Upper lobe of left lung (tissue), 4 donors: ENCODE measurements at regions not wholly inside any gene's neighbourhood (a gene's known extent, or its start where the extent isn't known, plus 50 kb on each side); places are given as distances from the start of the nearest gene placed in this dataset.

Experiments used
- CTCF ChIP-seq, 6 experiments: fragments of 450-650 bp in 4 of 6; fragments of 200-600 bp in 2 of 6; sonication (generic) in 2 of 6; IDR thresholded peaks; one replicate each; pipeline ENCODE4 v1.5.1; 2016 to 2019; ENCODE audit warnings: antibody characterized with exemption in 6 of 6
- EP300 ChIP-seq, 4 donors: sonication (generic); formaldehyde crosslinking; IDR thresholded peaks; one replicate each; pipeline ENCODE4 v1.5.1; 2017; ENCODE audit warnings: antibody characterized with exemption in 4 of 4, control low read depth in 2 of 4
- POLR2A ChIP-seq, 4 donors: fragments of 450-650 bp; IDR thresholded peaks; one replicate each; pipeline ENCODE4 v1.5.1; 2016 to 2017; ENCODE audit warnings: antibody characterized with exemption in 4 of 4, mild to moderate bottlenecking in 2 of 4
- POLR2AphosphoS5 ChIP-seq, 2 donors: sonication (generic); formaldehyde crosslinking; IDR thresholded peaks; one replicate each; pipeline ENCODE4 v1.5.1; 2017; ENCODE audit warnings: antibody characterized with exemption in 2 of 2

DNA sequence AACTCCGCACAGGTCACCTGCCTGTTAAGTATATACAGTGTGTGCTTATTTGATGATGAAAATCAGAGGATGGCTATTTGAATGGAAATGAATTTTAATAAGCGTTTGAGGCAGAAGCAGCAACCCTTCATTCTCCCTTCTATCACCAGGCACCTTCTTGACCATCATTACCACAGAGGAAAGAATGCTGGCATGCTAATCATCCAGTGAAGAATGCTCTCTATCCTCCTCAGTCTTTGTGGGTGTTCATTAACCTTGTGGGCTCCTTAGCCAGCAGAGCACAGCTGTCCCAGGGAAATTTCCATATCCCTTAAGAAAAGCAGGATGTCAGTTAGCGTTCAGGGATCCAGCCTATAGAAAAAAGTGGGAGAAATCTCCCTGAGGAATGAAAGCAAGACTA, 428.0 kb upstream of the CAMK1G start:
- TF ChIP-seq POLR2A (IDR thresholded peaks at IDR 0.05) (no peak), CTCF (IDR thresholded peaks at IDR 0.05) (no peak), EP300 (IDR thresholded peaks at IDR 0.05) (no peak), POLR2AphosphoS5 (IDR thresholded peaks at IDR 0.05) (no peak)
